22Rv1 (cell line): ENCODE measurements at regions not wholly inside any gene's neighbourhood (a gene's known extent, or its start where the extent isn't known, plus 50 kb on each side); places are given as distances from the start of the nearest gene placed in this dataset.

Source experiments
- ZFX ChIP-seq: fragments of 450-650 bp; IDR thresholded peaks from 2 replicates; pipeline ENCODE4 v1.6.1; 2017; ENCODE audit warnings: antibody characterized with exemption, borderline replicate concordance
- TF ChIP-seq, protein P1 (sequence below): fragments of 450-650 bp; IDR thresholded peaks from 2 replicates; pipeline ENCODE4 v1.5.1; 2017; ENCODE audit warnings: mild to moderate bottlenecking

DNA sequence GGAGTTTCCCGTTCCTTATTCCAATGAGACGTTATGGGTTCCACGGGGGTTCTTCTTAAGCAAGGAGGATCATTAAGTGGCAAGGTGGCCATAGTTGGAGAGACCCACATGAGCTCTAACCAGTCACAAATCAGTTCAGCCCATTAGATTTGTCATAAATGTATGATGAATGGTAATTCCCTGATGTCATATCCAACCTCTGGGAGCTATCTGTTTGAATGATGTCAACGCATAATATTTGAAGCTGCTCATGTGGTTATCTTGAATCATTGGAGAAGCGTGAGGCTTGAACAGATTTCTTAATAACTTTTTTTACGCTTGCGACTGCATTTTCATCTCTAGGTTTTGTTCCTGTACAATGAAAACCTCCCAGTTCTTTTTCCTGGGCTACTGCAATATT lies 270.4 kb upstream of the EEF2KMT start:
- TF ChIP-seq, protein P1, sequence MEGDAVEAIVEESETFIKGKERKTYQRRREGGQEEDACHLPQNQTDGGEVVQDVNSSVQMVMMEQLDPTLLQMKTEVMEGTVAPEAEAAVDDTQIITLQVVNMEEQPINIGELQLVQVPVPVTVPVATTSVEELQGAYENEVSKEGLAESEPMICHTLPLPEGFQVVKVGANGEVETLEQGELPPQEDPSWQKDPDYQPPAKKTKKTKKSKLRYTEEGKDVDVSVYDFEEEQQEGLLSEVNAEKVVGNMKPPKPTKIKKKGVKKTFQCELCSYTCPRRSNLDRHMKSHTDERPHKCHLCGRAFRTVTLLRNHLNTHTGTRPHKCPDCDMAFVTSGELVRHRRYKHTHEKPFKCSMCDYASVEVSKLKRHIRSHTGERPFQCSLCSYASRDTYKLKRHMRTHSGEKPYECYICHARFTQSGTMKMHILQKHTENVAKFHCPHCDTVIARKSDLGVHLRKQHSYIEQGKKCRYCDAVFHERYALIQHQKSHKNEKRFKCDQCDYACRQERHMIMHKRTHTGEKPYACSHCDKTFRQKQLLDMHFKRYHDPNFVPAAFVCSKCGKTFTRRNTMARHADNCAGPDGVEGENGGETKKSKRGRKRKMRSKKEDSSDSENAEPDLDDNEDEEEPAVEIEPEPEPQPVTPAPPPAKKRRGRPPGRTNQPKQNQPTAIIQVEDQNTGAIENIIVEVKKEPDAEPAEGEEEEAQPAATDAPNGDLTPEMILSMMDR, result no peak
- TF ChIP-seq ZFX, result no peak
